DND-41 (cell line): ENCODE measurements at regions not wholly inside any gene's neighbourhood (a gene's known extent, or its start where the extent isn't known, plus 50 kb on each side); places are given as distances from the start of the nearest gene placed in this dataset.

Experiments
- ATAC-seq: fragments of 200-7000 bp; cut with Tn5 transposase; 3 replicates; pipeline ENCODE4 v1.9.1; 2021; ENCODE audit warnings: low read depth; ENCODE audit not compliant: insufficient read depth
- DNase-seq: peaks from one replicate; pipeline ENCODE4 v3.0.0-alpha.2; 2020
- H2AFZ ChIP-seq: 2 replicates; pipeline ENCODE4 v1.6.0; 2012; ENCODE audit warnings: low read depth, low read length
- H3K27ac ChIP-seq: 2 replicates; pipeline ENCODE4 v1.5.1; 2012; ENCODE audit warnings: low read length, inconsistent platforms
- H3K27me3 ChIP-seq: fragments of 200-600 bp; sonication (generic); 2 replicates; pipeline ENCODE4 v1.6.0; 2012; ENCODE audit warnings: low read length, mild to moderate bottlenecking, inconsistent platforms; ENCODE audit not compliant: insufficient read depth, poor library complexity
- H3K36me3 ChIP-seq: 2 replicates; pipeline ENCODE4 v1.5.1; 2012; ENCODE audit warnings: low read length, inconsistent platforms; ENCODE audit not compliant: insufficient read depth
- H3K4me1 ChIP-seq: 2 replicates; pipeline ENCODE4 v1.5.1; 2012; ENCODE audit warnings: mild to moderate bottlenecking, low read length; ENCODE audit not compliant: insufficient read depth
- H3K4me2 ChIP-seq: 2 replicates; pipeline ENCODE4 v1.6.0; 2012; ENCODE audit warnings: mild to moderate bottlenecking, moderate library complexity, low read length, inconsistent platforms; ENCODE audit not compliant: insufficient read depth
- H3K4me3 ChIP-seq, 2 experiments: fragments of 200-600 bp in 1 of 2; shearing (Covaris generic) in 1 of 2; 2 replicates each; pipeline ENCODE4 v1.5.1; 2012 to 2016; ENCODE audit warnings: inconsistent platforms in 2 of 2, low read length in 2 of 2, mild to moderate bottlenecking in 2 of 2, low read depth in 1 of 2, moderate library complexity in 1 of 2
- H3K79me2 ChIP-seq: 2 replicates; pipeline ENCODE4 v1.6.0; 2012; ENCODE audit warnings: low read length, inconsistent platforms; ENCODE audit not compliant: insufficient read depth
- H3K9ac ChIP-seq: 2 replicates; pipeline ENCODE4 v1.6.0; 2012; ENCODE audit warnings: low read depth, mild to moderate bottlenecking, inconsistent platforms, low read length, moderate library complexity
- H3K9me3 ChIP-seq: 2 replicates; pipeline ENCODE4 v1.5.1; 2012; ENCODE audit warnings: low read length, moderate library complexity, mild to moderate bottlenecking, inconsistent platforms; ENCODE audit not compliant: insufficient read depth, severe bottlenecking
- H4K20me1 ChIP-seq: 2 replicates; pipeline ENCODE4 v1.6.0; 2012; ENCODE audit warnings: low read length; ENCODE audit not compliant: insufficient read depth
- EZH2 ChIP-seq: IDR thresholded peaks from 3 replicates; pipeline ENCODE4 v1.6.1; 2012; ENCODE audit warnings: borderline replicate concordance, low read depth, mild to moderate bottlenecking, moderate library complexity, low read length, inconsistent platforms; ENCODE audit not compliant: severe bottlenecking
- TF ChIP-seq, protein P1 (sequence below): IDR thresholded peaks from 2 replicates; pipeline ENCODE4 v1.5.1; 2012; ENCODE audit warnings: borderline replicate concordance, low read length, moderate library complexity, mild to moderate bottlenecking; ENCODE audit not compliant: poor library complexity, severe bottlenecking; ENCODE audit errors: extremely low read depth

DNA sequence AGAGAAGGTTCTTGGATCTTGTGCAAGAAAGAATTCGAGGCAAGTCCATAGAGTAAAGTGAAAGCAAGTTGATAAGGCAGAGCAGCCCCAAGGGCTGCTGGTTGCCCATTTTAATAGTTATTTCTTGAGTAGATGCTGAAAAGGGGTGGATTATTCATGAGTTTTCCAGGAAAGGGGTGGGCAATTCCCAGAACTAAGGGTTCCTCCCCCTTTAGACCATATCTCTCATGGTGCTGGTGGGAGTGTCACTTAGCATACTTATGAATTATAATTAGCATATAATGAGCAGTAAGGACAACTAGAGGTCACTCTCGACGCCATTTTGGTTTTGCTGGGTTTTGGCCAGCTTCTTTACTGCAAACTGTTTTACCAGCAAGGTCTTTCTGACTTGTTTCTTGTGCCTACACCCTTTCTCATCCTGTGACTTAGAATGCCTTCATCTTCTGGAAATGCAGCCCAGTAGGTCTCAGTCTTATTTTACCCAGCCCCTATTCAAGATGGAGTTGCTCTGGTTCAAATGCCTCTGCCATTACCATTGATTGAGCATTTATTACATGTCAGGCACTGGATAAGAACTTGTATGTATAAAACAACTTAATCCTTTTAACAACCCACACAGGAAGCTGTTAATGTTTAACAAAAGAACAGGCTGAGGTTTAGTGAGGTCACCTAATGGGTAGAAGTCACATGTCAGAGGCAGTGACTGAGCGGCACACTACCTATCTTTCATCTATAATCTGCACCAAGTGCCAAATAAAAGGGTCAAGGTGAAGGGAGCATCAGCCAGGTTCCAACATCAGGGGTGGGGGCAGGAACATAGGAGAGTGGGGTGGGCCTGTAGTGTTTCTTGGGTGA is 250.9 kb downstream of the ICOS start:
- Histone ChIP-seq H3K4me1 (no peaks in the 10 kb centered on the region), H3K4me2 (no peak overlapping the region), H3K9me3 (no peaks in the 10 kb centered on the region), H3K79me2 (no peaks in the 10 kb centered on the region), H3K4me3 (no peak overlapping the region), H3K27ac (no peak overlapping the region), H2AFZ (no peak overlapping the region), H3K9ac (no peak overlapping the region), H3K36me3 (no peaks in the 10 kb centered on the region), H4K20me1 (no peaks in the 10 kb centered on the region), H3K27me3 (peaks cover 17% of the 10 kb centered on the region)
- ATAC-seq = peak; percentile 44; the same call in 1 of the 3 replicates
- no peak for DNase-seq
- TF ChIP-seq EZH2 = no peak
- TF ChIP-seq, protein P1, sequence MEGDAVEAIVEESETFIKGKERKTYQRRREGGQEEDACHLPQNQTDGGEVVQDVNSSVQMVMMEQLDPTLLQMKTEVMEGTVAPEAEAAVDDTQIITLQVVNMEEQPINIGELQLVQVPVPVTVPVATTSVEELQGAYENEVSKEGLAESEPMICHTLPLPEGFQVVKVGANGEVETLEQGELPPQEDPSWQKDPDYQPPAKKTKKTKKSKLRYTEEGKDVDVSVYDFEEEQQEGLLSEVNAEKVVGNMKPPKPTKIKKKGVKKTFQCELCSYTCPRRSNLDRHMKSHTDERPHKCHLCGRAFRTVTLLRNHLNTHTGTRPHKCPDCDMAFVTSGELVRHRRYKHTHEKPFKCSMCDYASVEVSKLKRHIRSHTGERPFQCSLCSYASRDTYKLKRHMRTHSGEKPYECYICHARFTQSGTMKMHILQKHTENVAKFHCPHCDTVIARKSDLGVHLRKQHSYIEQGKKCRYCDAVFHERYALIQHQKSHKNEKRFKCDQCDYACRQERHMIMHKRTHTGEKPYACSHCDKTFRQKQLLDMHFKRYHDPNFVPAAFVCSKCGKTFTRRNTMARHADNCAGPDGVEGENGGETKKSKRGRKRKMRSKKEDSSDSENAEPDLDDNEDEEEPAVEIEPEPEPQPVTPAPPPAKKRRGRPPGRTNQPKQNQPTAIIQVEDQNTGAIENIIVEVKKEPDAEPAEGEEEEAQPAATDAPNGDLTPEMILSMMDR = no peak

DNA sequence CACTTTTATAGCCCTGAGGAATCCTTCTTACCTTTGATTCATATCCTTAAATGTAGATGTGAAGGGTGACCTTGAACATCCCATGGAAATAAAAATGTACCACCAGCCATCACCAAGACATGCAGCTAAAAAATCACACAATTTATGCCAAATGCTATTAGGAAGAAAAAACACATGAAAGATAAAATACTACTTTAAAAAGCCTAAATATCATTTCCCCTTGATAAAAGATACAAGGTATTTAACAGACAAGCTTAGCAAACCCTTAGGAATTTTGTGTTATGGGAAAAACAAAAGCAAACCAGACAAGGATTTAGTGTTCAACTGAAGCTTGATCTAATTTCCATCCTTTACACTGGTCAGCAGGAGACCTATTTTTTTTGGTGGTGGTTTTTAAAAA is 255.0 kb downstream of the ICOS start:
- no peaks in the 10 kb centered on the region for H3K36me3 ChIP-seq
- H2AFZ ChIP-seq = no peak overlapping the region
- DNase-seq (no peak), ATAC-seq (no peak)
- TF ChIP-seq, protein P1 = no peak
- no peak for TF ChIP-seq EZH2
- H3K27me3 ChIP-seq = peaks cover 13% of the 10 kb centered on the region
- no peak overlapping the region for H3K4me2 ChIP-seq
- no peak overlapping the region for H3K9ac ChIP-seq
- H3K9me3 ChIP-seq = no peaks in the 10 kb centered on the region
- H3K27ac ChIP-seq = no peak overlapping the region
- no peaks in the 10 kb centered on the region for H3K4me1 ChIP-seq
- H3K79me2 ChIP-seq = no peaks in the 10 kb centered on the region
- H4K20me1 ChIP-seq = no peaks in the 10 kb centered on the region
- H3K4me3 ChIP-seq = no peak overlapping the region

DNA sequence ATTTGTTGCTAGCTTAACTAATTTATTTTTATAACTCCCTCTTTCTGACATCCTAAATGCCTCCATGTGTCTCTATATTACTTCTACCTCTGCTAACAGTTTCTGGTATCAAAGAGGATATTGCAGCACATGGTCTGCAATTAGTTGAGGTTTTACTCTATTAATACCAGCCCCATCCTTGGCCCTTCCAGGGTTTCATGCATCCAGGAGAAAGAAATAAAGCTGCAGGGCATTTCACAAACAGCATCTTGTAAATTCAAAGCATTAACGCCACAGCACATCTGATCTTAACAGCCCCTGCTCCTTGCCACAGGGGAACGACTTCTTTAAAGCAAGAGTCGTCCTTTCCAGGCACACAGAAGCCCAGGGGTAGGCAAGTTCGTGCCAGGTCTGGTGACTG is 258.9 kb downstream of the ICOS start:
- Histone ChIP-seq H3K27ac (no peak overlapping the region), H3K4me2 (no peak overlapping the region), H3K36me3 (no peaks in the 10 kb centered on the region), H4K20me1 (no peaks in the 10 kb centered on the region), H3K4me1 (no peaks in the 10 kb centered on the region), H3K27me3 (peaks cover 9% of the 10 kb centered on the region), H2AFZ (no peak overlapping the region), H3K79me2 (no peaks in the 10 kb centered on the region), H3K9ac (no peak overlapping the region), H3K4me3 (no peak overlapping the region), H3K9me3 (no peaks in the 10 kb centered on the region)
- ATAC-seq = no peak
- DNase-seq = no peak
- TF ChIP-seq, protein P1 = no peak
- TF ChIP-seq EZH2 = no peak
